ENCODE measurements at regions not wholly inside any gene's neighbourhood (a gene's known extent, or its start where the extent isn't known, plus 50 kb on each side); places are given as distances from the start of the nearest gene placed in this dataset.

DNA sequence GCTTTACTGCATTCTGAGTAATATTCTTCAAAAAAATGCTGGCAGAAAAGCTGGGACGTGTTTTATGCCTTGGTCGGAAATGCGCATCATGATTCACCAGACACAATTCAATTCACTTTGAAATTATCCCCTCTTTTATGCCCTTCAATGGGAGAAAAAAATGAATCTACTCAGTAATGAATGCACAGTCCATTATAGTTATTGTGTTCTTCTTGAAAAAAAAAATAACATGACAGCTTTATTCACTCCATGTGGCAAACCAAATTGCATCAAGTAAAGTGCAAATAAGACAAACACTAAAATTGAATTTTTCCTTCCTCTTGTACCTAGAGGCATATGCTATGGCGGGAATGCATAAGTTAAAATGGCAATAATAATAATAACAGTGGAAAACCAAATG, 159.4 kb upstream of the IFNG-AS1 start:
- no peak for DNase-seq (ENCODE audit: insufficient read length, low spot score)
- FAIRE-seq, result no peak
- TF ChIP-seq CTCF (IDR thresholded peaks at IDR 0.05; ENCODE audit: insufficient read depth, missing control alignments), result no peak

DNA sequence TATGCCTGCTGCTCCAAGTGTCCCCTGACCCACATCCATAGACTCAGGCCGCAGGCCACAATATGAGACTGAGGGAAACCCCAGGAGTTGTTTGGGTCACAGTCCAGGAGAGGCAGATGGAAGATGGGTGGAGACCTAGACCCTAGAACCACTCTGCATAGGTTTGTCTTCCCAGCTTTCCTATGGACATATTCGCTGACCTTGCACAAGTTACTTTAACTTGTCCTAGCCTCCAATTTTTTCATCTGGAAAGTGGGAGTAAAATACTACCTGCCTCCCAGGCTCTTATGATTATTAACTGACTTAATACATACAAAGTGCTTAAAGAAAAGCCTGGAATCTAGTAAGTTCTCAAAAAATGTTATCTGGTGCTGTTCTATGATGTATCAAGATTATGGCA, 157.1 kb upstream of the IFNG-AS1 start:
- TF ChIP-seq CTCF (IDR thresholded peaks at IDR 0.05; ENCODE audit: insufficient read depth, missing control alignments), result no peak
- FAIRE-seq (no peak), DNase-seq (ENCODE audit: insufficient read length, low spot score) (no peak)

- TF ChIP-seq CTCF (IDR thresholded peaks at IDR 0.05; ENCODE audit: insufficient read depth, missing control alignments), result no peak
- FAIRE-seq (no peak), DNase-seq (ENCODE audit: insufficient read length, low spot score) (no peak)
Observed at GRCh38 chr12:67833602-67834001, 155.6 kb upstream of the IFNG-AS1 start.

DNA sequence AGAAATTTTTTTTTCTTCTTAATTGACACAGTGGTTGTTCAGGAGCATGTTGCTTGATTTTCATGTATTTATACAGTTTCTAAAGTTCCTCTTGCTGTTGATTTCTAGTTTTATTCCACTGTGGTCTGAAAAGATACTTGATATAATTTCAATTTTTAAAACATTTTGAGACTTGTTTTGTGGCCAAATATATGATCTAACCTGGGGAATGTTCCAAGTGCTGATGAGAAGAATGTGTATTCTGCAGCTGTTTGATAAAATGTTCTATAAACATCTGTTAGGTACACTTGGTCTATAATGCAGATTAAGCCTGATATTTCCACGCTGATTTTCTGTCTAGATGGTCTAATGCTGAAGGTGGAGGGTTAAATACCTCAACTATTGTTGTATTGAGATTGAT, 151.4 kb upstream of the IFNG-AS1 start:
- no peak for DNase-seq (ENCODE audit: insufficient read length, low spot score)
- no peak for TF ChIP-seq CTCF (IDR thresholded peaks at IDR 0.05; ENCODE audit: insufficient read depth, missing control alignments)
- FAIRE-seq, result no peak

GRCh38 chr12:67842124-67842523, 147.1 kb upstream of the IFNG-AS1 start:
- DNase-seq (ENCODE audit: insufficient read length, low spot score) (no peak), FAIRE-seq (no peak)
- TF ChIP-seq CTCF (IDR thresholded peaks at IDR 0.05; ENCODE audit: insufficient read depth, missing control alignments), result no peak

- DNase-seq (ENCODE audit: insufficient read length, low spot score), result no peak
- FAIRE-seq, result no peak
- no peak for TF ChIP-seq CTCF (IDR thresholded peaks at IDR 0.05; ENCODE audit: insufficient read depth, missing control alignments)
Observed at GRCh38 chr12:67843257-67843656, 146.0 kb upstream of the IFNG-AS1 start.

DNA sequence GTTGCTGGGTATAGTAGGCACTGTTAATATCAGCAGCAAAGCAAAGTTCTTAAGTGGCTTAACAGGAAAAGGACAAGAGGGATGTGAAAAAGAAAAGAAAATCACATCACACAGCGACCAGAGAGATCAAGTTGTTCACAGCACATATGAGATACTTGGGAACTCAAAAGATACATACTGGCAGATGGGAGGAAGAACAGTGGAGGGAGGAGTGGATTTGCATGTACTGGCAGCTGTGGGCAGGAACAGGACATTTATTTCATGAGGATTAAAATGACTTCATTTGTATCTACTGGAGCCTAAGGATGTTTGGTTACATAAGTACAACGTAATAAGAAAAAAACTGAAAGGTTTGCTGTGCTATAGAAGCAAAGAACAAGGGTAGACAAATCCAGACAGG, 136.5 kb upstream of the IFNG-AS1 start:
- DNase-seq (ENCODE audit: insufficient read length, low spot score) (no peak), FAIRE-seq (no peak)
- TF ChIP-seq CTCF (IDR thresholded peaks at IDR 0.05; ENCODE audit: insufficient read depth, missing control alignments), result no peak

All from D721Med (cell line).